HEK293 (cell line): ENCODE measurements at regions not wholly inside any gene's neighbourhood (a gene's known extent, or its start where the extent isn't known, plus 50 kb on each side); places are given as distances from the start of the nearest gene placed in this dataset.

Source experiments
- CTCF ChIA-PET: fragments of 350-600 bp; formaldehyde crosslinking; extraction: SDS; loops from one replicate; lab custom pipeline; 2021; ENCODE audit warnings: antibody characterized with exemption; lab: Yijun Ruan, JAX
- POLR2A ChIA-PET: fragments of 300-600 bp; formaldehyde crosslinking; extraction: SDS; loops from one replicate; lab custom pipeline; 2020; ENCODE audit warnings: antibody characterized with exemption, inconsistent platforms; lab: Yijun Ruan, JAX
- H3K27ac ChIP-seq: fragments of 200-500 bp; sonication (Bioruptor generic); 2 replicates; pipeline ENCODE4 v1.5.1; 2014; ENCODE audit warnings: low read depth, low read length, control low read depth, inconsistent platforms; ENCODE audit errors: extremely low read depth
- H3K36me3 ChIP-seq, 2 experiments: fragments of 200-500 bp in 1 of 2; sonication (Bioruptor generic) in 1 of 2; 1 replicate in 1 of 2; 2 replicates in 1 of 2; pipeline ENCODE4 v1.5.1; 2014 to 2017; ENCODE audit warnings: inconsistent platforms in 2 of 2, low read length in 2 of 2; ENCODE audit not compliant: control insufficient read depth in 2 of 2, insufficient read depth in 1 of 2
- H3K4me1 ChIP-seq: fragments of 200-500 bp; sonication (Bioruptor generic); 2 replicates; pipeline ENCODE4 v1.5.1; 2014; ENCODE audit warnings: mild to moderate bottlenecking, low read length, inconsistent platforms; ENCODE audit not compliant: control insufficient read depth, insufficient read depth
- H3K4me3 ChIP-seq: 2 replicates; pipeline ENCODE4 v1.5.1; 2011; ENCODE audit warnings: low read depth, mild to moderate bottlenecking, control low read depth, low read length, moderate library complexity
- H3K9me3 ChIP-seq: fragments of 200-500 bp; sonication (Bioruptor generic); 2 replicates; pipeline ENCODE4 v1.5.1; 2014; ENCODE audit warnings: low read depth, low read length, inconsistent platforms; ENCODE audit not compliant: control insufficient read depth, insufficient read depth
- KLF8 ChIP-seq: fragments of 450-650 bp; formaldehyde crosslinking; IDR thresholded peaks from 2 replicates; pipeline ENCODE4 v1.5.1; 2016; ENCODE audit warnings: missing biosample characterization, missing genetic modification characterization
- PRDM1 ChIP-seq: fragments of 450-650 bp; formaldehyde crosslinking; IDR thresholded peaks from 2 replicates; pipeline ENCODE4; 2016; ENCODE audit warnings: missing biosample characterization, missing genetic modification characterization
- SCRT2 ChIP-seq: fragments of 450-650 bp; formaldehyde crosslinking; IDR thresholded peaks from 2 replicates; pipeline ENCODE4 v1.5.1; 2016; ENCODE audit warnings: missing biosample characterization, missing genetic modification characterization
- SP2 ChIP-seq: fragments of 450-650 bp; formaldehyde crosslinking; IDR thresholded peaks from 2 replicates; pipeline ENCODE4 v1.5.1; 2016; ENCODE audit warnings: missing biosample characterization, missing genetic modification characterization
- SP3 ChIP-seq: fragments of 450-650 bp; formaldehyde crosslinking; IDR thresholded peaks from 2 replicates; pipeline ENCODE4 v1.5.1; 2016; ENCODE audit warnings: missing biosample characterization, missing genetic modification characterization
- SP7 ChIP-seq: fragments of 450-650 bp; formaldehyde crosslinking; IDR thresholded peaks from 2 replicates; pipeline ENCODE4 v1.5.1; 2016; ENCODE audit warnings: missing biosample characterization, missing genetic modification characterization
- TRIM28 ChIP-seq: IDR thresholded peaks from 2 replicates; pipeline ENCODE4 v1.6.1; 2011; ENCODE audit warnings: low read length, control low read depth, borderline replicate concordance
- ZBTB1 ChIP-seq: fragments of 450-650 bp; formaldehyde crosslinking; IDR thresholded peaks from 2 replicates; pipeline ENCODE4 v1.5.1; 2016; ENCODE audit warnings: missing biosample characterization, missing genetic modification characterization
- ZBTB11 ChIP-seq: fragments of 450-650 bp; formaldehyde crosslinking; conservative IDR thresholded peaks from 2 replicates; pipeline ENCODE4 v1.5.1; 2016; ENCODE audit warnings: low read depth, missing biosample characterization, missing genetic modification characterization
- ZFHX2 ChIP-seq: fragments of 450-650 bp; formaldehyde crosslinking; conservative IDR thresholded peaks from 2 replicates; pipeline ENCODE4 v1.5.1; 2016; ENCODE audit warnings: missing biosample characterization, missing genetic modification characterization
- ZNF214 ChIP-seq: fragments of 450-650 bp; formaldehyde crosslinking; IDR thresholded peaks from 2 replicates; pipeline ENCODE4 v1.5.1; 2017; ENCODE audit warnings: missing biosample characterization, mild to moderate bottlenecking, missing genetic modification characterization, borderline replicate concordance
- ZNF223 ChIP-seq: fragments of 450-650 bp; formaldehyde crosslinking; IDR thresholded peaks from 2 replicates; pipeline ENCODE4 v1.5.1; 2016; ENCODE audit warnings: missing biosample characterization, missing genetic modification characterization
- ZNF23 ChIP-seq: fragments of 450-650 bp; formaldehyde crosslinking; IDR thresholded peaks from 2 replicates; pipeline ENCODE4 v1.5.1; 2016; ENCODE audit warnings: missing biosample characterization, missing genetic modification characterization, borderline replicate concordance
- ZNF248 ChIP-seq: fragments of 450-650 bp; formaldehyde crosslinking; IDR thresholded peaks from 2 replicates; pipeline ENCODE4 v1.5.1; 2017; ENCODE audit warnings: missing biosample characterization, missing genetic modification characterization
- ZNF423 ChIP-seq: fragments of 450-650 bp; formaldehyde crosslinking; IDR thresholded peaks from 2 replicates; pipeline ENCODE4 v1.5.1; 2016; ENCODE audit warnings: missing biosample characterization, missing genetic modification characterization
- ZNF426 ChIP-seq: fragments of 450-650 bp; formaldehyde crosslinking; IDR thresholded peaks from 2 replicates; pipeline ENCODE4 v1.5.1; 2017; ENCODE audit warnings: missing biosample characterization, missing genetic modification characterization, mild to moderate bottlenecking, inconsistent platforms, moderate library complexity
- ZNF514 ChIP-seq: fragments of 450-650 bp; formaldehyde crosslinking; IDR thresholded peaks from 2 replicates; pipeline ENCODE4 v1.5.1; 2016; ENCODE audit warnings: missing biosample characterization, missing genetic modification characterization
- ZNF529 ChIP-seq: fragments of 450-650 bp; formaldehyde crosslinking; IDR thresholded peaks from 2 replicates; pipeline ENCODE4 v1.5.1; 2017; ENCODE audit warnings: missing genetic modification characterization, missing biosample characterization; ENCODE audit not compliant: insufficient replicate concordance
- ZNF548 ChIP-seq: fragments of 450-650 bp; formaldehyde crosslinking; IDR thresholded peaks from 2 replicates; pipeline ENCODE4 v1.5.1; 2016; ENCODE audit warnings: missing biosample characterization, missing genetic modification characterization
- ZNF76 ChIP-seq: fragments of 450-650 bp; formaldehyde crosslinking; IDR thresholded peaks from 2 replicates; pipeline ENCODE4; 2016; ENCODE audit warnings: low read depth, missing biosample characterization, missing genetic modification characterization, borderline replicate concordance
- ZNF830 ChIP-seq: fragments of 450-650 bp; IDR thresholded peaks from 2 replicates; pipeline ENCODE4 v1.5.0; 2018; ENCODE audit warnings: missing biosample characterization, missing genetic modification characterization, low read depth, mild to moderate bottlenecking, moderate library complexity
- ZNF843 ChIP-seq: fragments of 450-650 bp; formaldehyde crosslinking; IDR thresholded peaks from 2 replicates; pipeline ENCODE4 v1.5.1; 2016; ENCODE audit warnings: missing biosample characterization, missing genetic modification characterization
- ZSCAN4 ChIP-seq: fragments of 450-650 bp; formaldehyde crosslinking; IDR thresholded peaks from 2 replicates; pipeline ENCODE4 v1.5.1; 2017; ENCODE audit warnings: missing biosample characterization, missing genetic modification characterization
- TF ChIP-seq, protein P1 (sequence below): fragments of 450-650 bp; formaldehyde crosslinking; IDR thresholded peaks from 2 replicates; pipeline ENCODE4 v1.5.1; 2016; ENCODE audit warnings: missing biosample characterization, missing genetic modification characterization
- TF ChIP-seq, protein P2 (sequence below): fragments of 450-650 bp; IDR thresholded peaks from 2 replicates; pipeline ENCODE4 v1.5.1; 2018; ENCODE audit warnings: missing biosample characterization, missing genetic modification characterization

- H3K9me3 ChIP-seq: no peaks in the 10 kb centered on the region
- ChIA-PET CTCF (no interaction called here), POLR2A (no interaction called here)
- no peaks in the 10 kb centered on the region for H3K36me3 ChIP-seq
- no peaks in the 10 kb centered on the region for H3K4me1 ChIP-seq
- no peak overlapping the region for H3K27ac ChIP-seq
- no peak overlapping the region for H3K4me3 ChIP-seq
- TF ChIP-seq, protein P1, sequence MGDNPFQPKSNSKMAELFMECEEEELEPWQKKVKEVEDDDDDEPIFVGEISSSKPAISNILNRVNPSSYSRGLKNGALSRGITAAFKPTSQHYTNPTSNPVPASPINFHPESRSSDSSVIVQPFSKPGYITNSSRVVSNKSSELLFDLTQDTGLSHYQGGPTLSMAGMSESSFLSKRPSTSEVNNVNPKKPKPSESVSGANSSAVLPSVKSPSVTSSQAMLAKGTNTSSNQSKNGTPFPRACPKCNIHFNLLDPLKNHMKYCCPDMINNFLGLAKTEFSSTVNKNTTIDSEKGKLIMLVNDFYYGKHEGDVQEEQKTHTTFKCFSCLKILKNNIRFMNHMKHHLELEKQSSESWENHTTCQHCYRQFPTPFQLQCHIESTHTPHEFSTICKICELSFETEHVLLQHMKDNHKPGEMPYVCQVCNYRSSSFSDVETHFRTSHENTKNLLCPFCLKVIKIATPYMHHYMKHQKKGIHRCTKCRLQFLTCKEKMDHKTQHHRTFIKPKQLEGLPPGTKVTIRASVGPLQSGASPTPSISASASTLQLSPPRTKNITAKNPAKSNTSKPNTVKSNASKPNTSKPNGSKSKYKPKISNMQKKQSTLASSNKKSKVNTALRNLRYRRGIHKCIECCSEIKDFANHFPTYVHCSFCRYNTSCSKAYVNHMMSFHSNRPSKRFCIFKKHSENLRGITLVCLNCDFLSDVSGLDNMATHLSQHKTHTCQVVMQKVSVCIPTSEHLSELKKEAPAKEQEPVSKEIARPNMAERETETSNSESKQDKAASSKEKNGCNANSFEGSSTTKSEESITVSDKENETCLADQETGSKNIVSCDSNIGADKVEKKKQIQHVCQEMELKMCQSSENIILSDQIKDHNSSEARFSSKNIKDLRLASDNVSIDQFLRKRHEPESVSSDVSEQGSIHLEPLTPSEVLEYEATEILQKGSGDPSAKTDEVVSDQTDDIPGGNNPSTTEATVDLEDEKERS: no peak
- no peak for TF ChIP-seq ZNF514
- TF ChIP-seq SCRT2 (tag by site-specific recombination): no peak
- no peak for TF ChIP-seq ZSCAN4 (tag by site-specific recombination)
- TF ChIP-seq ZNF423: no peak
- no peak for TF ChIP-seq ZNF23 (tag by site-specific recombination)
- TF ChIP-seq ZNF843 (tag by site-specific recombination): no peak
- TF ChIP-seq PRDM1: no peak
- no peak for TF ChIP-seq SP3 (tag by site-specific recombination)
- TF ChIP-seq ZBTB1 (tag by site-specific recombination): no peak
- TF ChIP-seq ZNF223: no peak
- TF ChIP-seq ZNF529 (tag by site-specific recombination): no peak
- TF ChIP-seq ZNF548 (tag by site-specific recombination): no peak
- no peak for TF ChIP-seq KLF8 (tag by site-specific recombination)
- no peak for TF ChIP-seq SP2 (tag by site-specific recombination)
- TF ChIP-seq SP7: no peak
- no peak for TF ChIP-seq ZNF830 (tag by site-specific recombination)
- no peak for TF ChIP-seq ZNF248 (tag by site-specific recombination)
- TF ChIP-seq, protein P2, sequence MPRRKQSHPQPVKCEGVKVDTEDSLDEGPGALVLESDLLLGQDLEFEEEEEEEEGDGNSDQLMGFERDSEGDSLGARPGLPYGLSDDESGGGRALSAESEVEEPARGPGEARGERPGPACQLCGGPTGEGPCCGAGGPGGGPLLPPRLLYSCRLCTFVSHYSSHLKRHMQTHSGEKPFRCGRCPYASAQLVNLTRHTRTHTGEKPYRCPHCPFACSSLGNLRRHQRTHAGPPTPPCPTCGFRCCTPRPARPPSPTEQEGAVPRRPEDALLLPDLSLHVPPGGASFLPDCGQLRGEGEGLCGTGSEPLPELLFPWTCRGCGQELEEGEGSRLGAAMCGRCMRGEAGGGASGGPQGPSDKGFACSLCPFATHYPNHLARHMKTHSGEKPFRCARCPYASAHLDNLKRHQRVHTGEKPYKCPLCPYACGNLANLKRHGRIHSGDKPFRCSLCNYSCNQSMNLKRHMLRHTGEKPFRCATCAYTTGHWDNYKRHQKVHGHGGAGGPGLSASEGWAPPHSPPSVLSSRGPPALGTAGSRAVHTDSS: no peak
Measured at GRCh38 chr5:31036411-31036810, 157.1 kb upstream of the CDH6 start.

DNA sequence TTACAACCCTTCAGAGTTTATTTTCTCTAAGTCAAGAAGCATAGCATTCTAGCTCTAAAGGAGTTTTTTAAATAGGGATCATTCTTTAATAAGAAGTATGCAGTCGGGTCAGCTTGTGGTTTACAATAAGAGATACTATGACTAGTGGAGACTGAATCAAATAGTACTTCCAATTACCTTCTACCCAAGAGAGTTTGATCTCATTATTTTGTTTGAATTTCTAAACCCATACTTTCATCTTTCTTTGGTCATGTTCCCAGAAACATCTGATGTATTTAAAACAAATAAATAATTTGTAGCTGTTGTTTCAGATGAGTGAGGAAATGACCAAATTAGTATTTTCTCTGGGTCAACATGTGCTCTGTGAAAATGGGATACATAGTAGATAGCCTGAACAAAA, 160.2 kb upstream of the CDH6 start:
- Histone ChIP-seq H3K4me1 (no peaks in the 10 kb centered on the region), H3K4me3 (no peak overlapping the region), H3K9me3 (no peaks in the 10 kb centered on the region), H3K36me3 (no peaks in the 10 kb centered on the region), H3K27ac (no peak overlapping the region)
- TF ChIP-seq TRIM28 (no peak), ZNF248 (tag by site-specific recombination) (no peak), ZFHX2 (tag by site-specific recombination) (no peak), ZBTB11 (tag by site-specific recombination) (no peak), ZNF214 (tag by site-specific recombination) (no peak), ZNF76 (no peak), ZNF426 (tag by site-specific recombination) (no peak)
- CTCF ChIA-PET: no interaction called here
- POLR2A ChIA-PET: no interaction called here
